ENCODE measurements at regions not wholly inside any gene's neighbourhood (a gene's known extent, or its start where the extent isn't known, plus 50 kb on each side); places are given as distances from the start of the nearest gene placed in this dataset.

- peaks cover 20% of the 10 kb centered on the region for H3K9me3 Mint-ChIP-seq
- H3K27ac Mint-ChIP-seq: no peak overlapping the region
- no peaks in the 10 kb centered on the region for H3K36me3 Mint-ChIP-seq (ENCODE audit: low read depth)
- H3K27me3 Mint-ChIP-seq (ENCODE audit: low read depth, poor library complexity): no peaks in the 10 kb centered on the region
- no peak for DNase-seq
- no peaks in the 10 kb centered on the region for H3K4me1 Mint-ChIP-seq
- no peak overlapping the region for H3K4me3 Mint-ChIP-seq
- no peak for TF ChIP-seq CTCF (IDR thresholded peaks at IDR 0.05)
These were observed 863.3 kb downstream of the IGSF11 start for GRCh38 chr3:118171236-118171852.

DNA sequence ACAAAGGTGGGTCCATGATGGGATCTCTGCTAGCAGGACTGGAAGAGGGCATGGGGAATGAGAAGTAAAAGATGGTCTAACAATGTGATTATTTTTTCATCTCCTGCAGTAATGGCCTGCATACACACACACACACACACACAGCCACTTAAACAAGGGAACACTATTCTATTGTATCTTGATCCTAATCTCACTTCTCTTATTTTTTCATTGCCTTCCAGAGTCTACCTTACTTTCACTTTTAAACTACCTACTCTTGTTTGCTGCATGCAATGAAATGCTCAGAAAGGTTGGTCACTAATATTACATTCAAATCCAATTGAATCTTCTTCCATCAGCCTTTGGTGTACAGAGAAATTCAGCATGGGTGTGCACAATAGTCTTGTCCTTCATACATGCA, 853.8 kb downstream of the IGSF11 start:
- DNase-seq: no peak
- Mint-ChIP-seq H3K9me3 (no peaks in the 10 kb centered on the region), H3K4me3 (no peak overlapping the region), H3K4me1 (no peaks in the 10 kb centered on the region), H3K36me3 (ENCODE audit: low read depth) (no peaks in the 10 kb centered on the region), H3K27me3 (ENCODE audit: low read depth, poor library complexity) (no peaks in the 10 kb centered on the region), H3K27ac (no peak overlapping the region)
- no peak for TF ChIP-seq CTCF (IDR thresholded peaks at IDR 0.05)

- Mint-ChIP-seq H3K27ac (no peak overlapping the region), H3K27me3 (ENCODE audit: low read depth, poor library complexity) (no peaks in the 10 kb centered on the region), H3K9me3 (no peaks in the 10 kb centered on the region), H3K36me3 (ENCODE audit: low read depth) (no peaks in the 10 kb centered on the region), H3K4me3 (no peak overlapping the region), H3K4me1 (no peaks in the 10 kb centered on the region)
- no peak for DNase-seq
- no peak for TF ChIP-seq CTCF (IDR thresholded peaks at IDR 0.05)
These were observed 853.4 kb downstream of the IGSF11 start for GRCh38 chr3:118181274-118181673.

DNA sequence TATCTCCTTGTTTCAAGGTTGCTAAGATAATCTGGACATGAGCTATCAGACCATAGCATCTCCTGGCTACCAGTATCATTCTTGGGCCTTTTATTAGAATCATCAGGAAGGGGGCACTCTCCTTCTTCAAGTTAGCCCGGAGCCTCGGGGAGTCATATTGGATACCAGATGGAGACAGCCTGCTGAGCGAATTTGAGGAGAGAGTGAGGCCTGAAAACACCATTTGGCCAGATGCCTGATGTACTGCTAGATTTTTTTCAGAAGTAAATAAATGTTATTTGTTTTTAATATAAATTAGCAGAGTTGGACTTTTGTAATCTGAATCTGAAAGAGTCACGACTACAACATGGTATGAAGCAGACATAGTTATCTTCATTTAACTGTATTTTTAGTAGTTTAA, 848.6 kb downstream of the IGSF11 start:
- H3K27me3 Mint-ChIP-seq (ENCODE audit: low read depth, poor library complexity): no peaks in the 10 kb centered on the region
- no peak for TF ChIP-seq CTCF (IDR thresholded peaks at IDR 0.05)
- DNase-seq: no peak
- no peaks in the 10 kb centered on the region for H3K4me1 Mint-ChIP-seq
- no peak overlapping the region for H3K27ac Mint-ChIP-seq
- H3K4me3 Mint-ChIP-seq: no peak overlapping the region
- H3K9me3 Mint-ChIP-seq: no peaks in the 10 kb centered on the region
- no peaks in the 10 kb centered on the region for H3K36me3 Mint-ChIP-seq (ENCODE audit: low read depth)

GRCh38 chr3:118187221-118187620, 847.4 kb downstream of the IGSF11 start:
- no peak for TF ChIP-seq CTCF (IDR thresholded peaks at IDR 0.05)
- H3K9me3 Mint-ChIP-seq: peaks cover 3% of the 10 kb centered on the region
- no peak for DNase-seq
- H3K36me3 Mint-ChIP-seq (ENCODE audit: low read depth): no peaks in the 10 kb centered on the region
- H3K4me3 Mint-ChIP-seq: no peak overlapping the region
- no peaks in the 10 kb centered on the region for H3K27me3 Mint-ChIP-seq (ENCODE audit: low read depth, poor library complexity)
- H3K27ac Mint-ChIP-seq: no peak overlapping the region
- H3K4me1 Mint-ChIP-seq: no peaks in the 10 kb centered on the region

- no peak for TF ChIP-seq CTCF (IDR thresholded peaks at IDR 0.05)
- peaks cover 3% of the 10 kb centered on the region for H3K27me3 Mint-ChIP-seq (ENCODE audit: low read depth, poor library complexity)
- no peak overlapping the region for H3K27ac Mint-ChIP-seq
- H3K36me3 Mint-ChIP-seq (ENCODE audit: low read depth): no peaks in the 10 kb centered on the region
- DNase-seq: no peak
- no peaks in the 10 kb centered on the region for H3K4me1 Mint-ChIP-seq
- H3K4me3 Mint-ChIP-seq: no peak overlapping the region
- peaks cover 57% of the 10 kb centered on the region for H3K9me3 Mint-ChIP-seq
These were observed 838.5 kb downstream of the IGSF11 start for GRCh38 chr3:118196183-118196582.

All from nephron progenitor cell (in vitro differentiated cells).